ENCODE measurements at regions not wholly inside any gene's neighbourhood (a gene's known extent, or its start where the extent isn't known, plus 50 kb on each side); places are given as distances from the start of the nearest gene placed in this dataset.

GRCh38 chr4:144589512-144589911 lies 56.4 kb upstream of the HHIP start:
- TF ChIP-seq EZH2 (IDR thresholded peaks at IDR 0.05; ENCODE audit: insufficient read depth, poor library complexity, severe bottlenecking) (no peak), EZH2phosphoT487 (IDR thresholded peaks at IDR 0.05; ENCODE audit: insufficient read depth, low read depth) (no peak)
